Activated CD8-positive, alpha-beta memory T cell treated with anti-CD3 and anti-CD28 coated beads for 36 hours (primary cell): ENCODE measurements at regions not wholly inside any gene's neighbourhood (a gene's known extent, or its start where the extent isn't known, plus 50 kb on each side); places are given as distances from the start of the nearest gene placed in this dataset.
"Not testable (repeated sequence)": the region's sequence is repeated elsewhere in the genome, so short reads cannot be mapped to it uniquely, and the experiment has no call there.

Source experiments
- CTCF ChIA-PET: fragments of 350-600 bp; sonication (Branson Sonifier 250); formaldehyde crosslinking; loops from one replicate; lab custom pipeline; 2021; ENCODE audit warnings: antibody characterized with exemption; lab: Charles Lee
- POLR2A ChIA-PET: fragments of 350-600 bp; sonication (Branson Sonifier 250); formaldehyde crosslinking; loops from one replicate; lab custom pipeline; 2021; ENCODE audit warnings: antibody characterized with exemption; lab: Charles Lee

DNA sequence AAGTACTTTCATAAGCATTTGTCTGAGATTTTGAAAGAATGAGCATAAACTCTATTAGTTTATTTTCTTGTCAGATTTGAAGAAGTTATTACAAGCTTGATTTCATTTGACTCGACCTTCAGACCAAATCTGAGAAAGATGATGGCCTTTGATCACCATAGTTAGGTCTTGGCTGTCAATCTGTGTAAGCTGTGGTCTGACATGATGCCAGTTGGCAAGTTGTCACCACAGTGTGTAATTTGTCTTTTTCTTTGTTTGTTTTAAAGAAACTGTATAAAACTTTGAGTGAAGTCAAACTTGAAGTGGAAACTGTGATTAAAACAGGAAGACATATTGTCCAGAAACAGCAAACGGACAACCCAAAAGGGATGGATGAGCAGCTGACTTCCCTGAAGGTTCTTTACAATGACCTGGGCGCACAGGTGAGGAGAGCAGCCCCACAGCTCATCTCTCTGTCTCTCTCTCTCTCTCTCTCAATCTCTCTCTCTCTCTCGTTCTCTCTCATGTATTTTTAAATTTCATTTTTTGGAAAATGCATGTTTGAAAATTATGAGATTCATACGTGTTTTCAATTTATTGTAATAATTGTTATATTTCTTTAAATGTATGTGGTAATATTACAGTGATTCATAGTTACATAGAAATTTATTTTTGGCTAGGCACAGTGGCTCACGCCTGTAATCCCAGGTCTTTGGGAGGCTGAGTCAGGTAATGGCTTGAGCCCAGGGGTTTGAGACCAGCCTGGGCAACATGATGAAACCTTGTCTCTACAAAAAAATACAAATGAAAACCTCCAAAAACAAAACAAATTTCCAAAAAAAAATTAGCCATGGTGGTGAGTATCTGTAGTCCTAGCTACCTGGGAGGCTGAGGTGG is 208.1 kb downstream of the UTRN start:
- ChIA-PET POLR2A (no interaction called here), CTCF (no interaction called here)

DNA sequence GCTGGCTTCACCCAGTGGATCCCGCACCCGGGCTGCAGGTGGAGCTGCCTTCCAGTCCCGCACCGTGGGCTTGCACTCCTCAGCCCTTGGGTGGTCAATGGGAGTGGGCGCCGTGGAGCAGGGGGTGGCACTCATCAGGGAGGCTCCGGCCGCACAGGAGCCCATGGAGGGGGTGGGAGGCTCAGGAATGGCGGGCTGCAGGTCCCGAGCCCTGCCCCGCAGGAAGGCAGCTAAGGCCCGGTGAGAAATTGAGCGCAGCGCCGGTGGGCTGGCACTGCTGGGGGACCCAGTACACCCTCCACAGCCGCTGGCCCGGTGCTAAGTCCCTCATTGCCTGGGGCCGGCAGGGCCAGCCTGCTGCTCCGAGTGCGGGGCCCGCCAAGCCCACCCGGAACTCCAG is 209.9 kb downstream of the UTRN start:
- POLR2A ChIA-PET, CTCF ChIA-PET: not testable (repeated sequence)

DNA sequence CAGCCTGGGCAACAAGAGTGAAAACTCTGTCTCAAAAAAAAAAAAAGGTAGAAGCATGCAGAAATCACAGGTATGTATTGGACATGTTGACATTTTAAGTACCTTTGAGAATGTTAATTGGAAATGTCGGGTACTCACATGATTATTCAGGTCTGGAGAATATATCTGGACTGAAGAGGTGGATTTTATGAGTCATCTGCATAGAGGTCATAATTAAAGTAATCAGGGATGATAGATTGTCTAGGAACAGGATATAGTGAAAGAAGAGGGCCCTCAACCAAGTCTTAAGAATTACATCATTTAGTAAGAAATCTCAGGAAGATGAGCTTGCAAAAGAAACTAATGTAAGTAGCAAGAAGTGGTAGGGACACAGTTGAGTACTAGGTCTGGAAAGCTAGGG is 212.5 kb downstream of the UTRN start:
- POLR2A ChIA-PET: no interaction called here
- CTCF ChIA-PET: no interaction called here

- ChIA-PET CTCF (interaction anchor here (0.5 kb wide), 1 partner anchor 433 kb away, joined by 3 read pairs; no protein-coding TSS in a partner anchor), POLR2A (no interaction called here)
Measured at GRCh38 chr6:144500892-144501291, 215.8 kb downstream of the UTRN start.

DNA sequence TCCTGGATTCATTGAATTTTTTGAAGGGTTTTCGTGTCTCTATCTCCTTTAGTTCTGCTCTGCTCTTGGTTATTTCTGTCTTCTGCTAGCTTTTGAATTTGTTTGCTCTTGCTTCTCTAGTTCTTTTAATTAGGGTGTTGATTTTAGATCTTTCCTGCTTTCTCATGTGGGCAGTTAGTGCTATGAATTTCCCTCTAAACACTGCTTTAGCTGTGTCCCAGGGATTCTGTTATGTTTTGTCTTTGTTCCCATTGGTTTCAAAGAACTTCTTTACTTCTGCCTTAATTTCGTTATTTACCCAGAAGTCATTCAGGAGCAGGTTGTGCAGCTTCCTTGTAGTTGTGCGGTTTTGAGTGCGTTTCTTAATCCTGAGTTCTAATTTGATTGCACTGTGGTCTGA is 220.1 kb downstream of the UTRN start:
- CTCF ChIA-PET, POLR2A ChIA-PET: not testable (repeated sequence)

DNA sequence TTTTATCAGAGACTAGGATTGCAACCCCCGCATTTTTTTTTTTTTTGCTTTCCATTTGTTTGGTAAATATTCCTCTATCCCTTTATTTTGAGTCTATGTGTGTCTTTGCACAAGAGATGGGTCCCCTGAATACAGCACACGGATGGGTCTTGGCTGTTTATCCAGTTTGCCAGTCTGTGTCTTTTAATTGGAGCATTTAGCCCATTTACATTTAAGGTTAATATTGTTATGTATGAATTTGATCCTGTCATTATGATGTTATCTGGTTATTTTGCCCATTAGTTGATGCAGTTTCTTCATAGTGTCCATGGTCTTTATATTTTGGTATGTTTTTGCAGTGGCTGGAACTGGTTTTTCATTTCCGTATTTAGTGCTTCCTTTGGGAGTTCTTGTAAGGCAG is 220.9 kb downstream of the UTRN start:
- CTCF ChIA-PET, POLR2A ChIA-PET: not testable (repeated sequence)

- POLR2A ChIA-PET, CTCF ChIA-PET: not testable (repeated sequence)
Measured at GRCh38 chr6:144507772-144508312, 222.7 kb downstream of the UTRN start.

DNA sequence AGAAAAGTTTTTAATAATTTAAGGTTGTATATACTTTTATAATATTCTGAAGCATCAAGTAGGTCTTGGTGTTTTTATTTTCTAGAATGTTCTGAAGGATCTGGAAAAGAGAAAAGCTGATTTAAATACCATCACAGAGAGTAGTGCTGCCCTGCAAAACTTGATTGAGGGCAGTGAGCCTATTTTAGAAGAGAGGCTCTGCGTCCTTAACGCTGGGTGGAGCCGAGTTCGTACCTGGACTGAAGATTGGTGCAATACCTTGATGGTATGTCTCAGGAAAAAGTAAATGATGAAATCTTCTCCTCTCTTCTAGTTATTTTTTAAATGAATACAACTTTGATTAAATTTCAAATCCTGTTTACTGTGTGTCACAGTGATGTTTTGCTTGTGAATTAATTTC is 225.7 kb downstream of the UTRN start:
- ChIA-PET POLR2A (no interaction called here), CTCF (no interaction called here)

- POLR2A ChIA-PET: no interaction called here
- CTCF ChIA-PET: no interaction called here
Measured at GRCh38 chr6:144515761-144516160, 230.6 kb downstream of the UTRN start.

DNA sequence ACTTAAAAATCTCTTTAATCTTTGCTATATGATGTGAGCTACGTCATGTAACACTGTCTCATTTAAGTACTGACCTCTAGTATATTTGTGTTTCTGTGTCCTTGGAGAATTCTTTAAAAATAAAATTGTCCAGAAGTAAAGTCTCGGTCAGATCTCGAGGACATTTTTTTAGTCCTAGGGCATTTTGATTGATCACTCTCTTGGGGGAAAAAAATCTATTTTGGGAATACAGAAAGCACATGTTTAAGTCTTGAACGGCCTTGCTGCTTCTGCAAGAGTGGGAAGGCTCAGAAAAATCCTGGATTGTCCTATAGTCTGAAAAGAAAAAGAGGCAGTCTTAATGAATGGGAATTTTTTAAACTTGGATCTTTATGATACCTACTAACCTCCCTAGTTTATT is 234.3 kb downstream of the UTRN start:
- CTCF ChIA-PET: no interaction called here
- POLR2A ChIA-PET: no interaction called here

- CTCF ChIA-PET: interaction anchor here (1.5 kb wide), 1 partner anchor 15 kb away, joined by 3 read pairs; no protein-coding TSS in a partner anchor
- POLR2A ChIA-PET: no interaction called here
Measured at GRCh38 chr6:144528743-144529425, 243.7 kb downstream of the UTRN start.

GRCh38 chr6:144530118-144530517 is 245.0 kb downstream of the UTRN start:
- POLR2A ChIA-PET: no interaction called here

GRCh38 chr6:144532238-144532637 is 247.1 kb downstream of the UTRN start:
- CTCF ChIA-PET, POLR2A ChIA-PET: not testable (repeated sequence)

More at GRCh38 chr6:144530118-144530517, 245.0 kb downstream of the UTRN start:
- CTCF ChIA-PET: interaction anchor here (1.1 kb wide), 1 partner anchor 391 kb away, joined by 3 read pairs; no protein-coding TSS in a partner anchor

GRCh38 chr6:144534180-144534579 is 249.0 kb downstream of the UTRN start:
- CTCF ChIA-PET: no interaction called here
- POLR2A ChIA-PET: no interaction called here

- CTCF ChIA-PET: no interaction called here
Measured at GRCh38 chr6:144535630-144536029, 250.5 kb downstream of the UTRN start.

DNA sequence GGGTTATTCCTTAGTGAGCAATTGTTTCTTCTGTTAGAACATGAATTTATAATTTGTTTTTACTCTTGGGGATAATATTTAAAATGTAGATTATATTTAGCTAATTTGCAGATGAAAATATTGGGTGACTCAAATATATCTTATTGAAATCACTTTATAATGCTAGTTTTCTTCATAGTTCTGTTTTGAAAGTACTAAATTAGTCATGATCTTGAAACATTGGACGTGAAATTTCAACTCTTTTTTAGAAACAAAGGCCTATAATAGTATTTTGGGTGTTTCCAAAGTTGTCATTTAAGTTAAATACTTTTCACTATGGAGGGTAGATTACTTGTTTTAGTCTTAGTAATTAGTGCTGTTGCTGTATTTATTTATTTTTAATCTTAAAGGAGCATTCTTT is 250.9 kb downstream of the UTRN start:
- ChIA-PET POLR2A (no interaction called here), CTCF (no interaction called here)

More at GRCh38 chr6:144535630-144536029, 250.5 kb downstream of the UTRN start:
- POLR2A ChIA-PET: no interaction called here

- CTCF ChIA-PET: no interaction called here
- POLR2A ChIA-PET: no interaction called here
Measured at GRCh38 chr6:144543006-144543871, 258.1 kb downstream of the UTRN start.

- ChIA-PET POLR2A (no interaction called here), CTCF (no interaction called here)
Measured at GRCh38 chr6:144544266-144544830, 259.2 kb downstream of the UTRN start.

- ChIA-PET POLR2A (no interaction called here), CTCF (interaction anchor here (0.6 kb wide), 1 partner anchor 12 kb away, joined by 3 read pairs; no protein-coding TSS in a partner anchor)
Measured at GRCh38 chr6:144546807-144547206, 261.7 kb downstream of the UTRN start.
